ENCODE measurements at regions not wholly inside any gene's neighbourhood (a gene's known extent, or its start where the extent isn't known, plus 50 kb on each side); places are given as distances from the start of the nearest gene placed in this dataset.

GRCh38 chr9:71171517-71171916 is 50.1 kb upstream of the TRPM3 start:
- TF ChIP-seq CTCF (IDR thresholded peaks at IDR 0.05; ENCODE audit: low read length) (no peak), EZH2 (IDR thresholded peaks at IDR 0.05; ENCODE audit: borderline replicate concordance, low read length) (no peak)
